HG02981 (cell line): ENCODE measurements at regions not wholly inside any gene's neighbourhood (a gene's known extent, or its start where the extent isn't known, plus 50 kb on each side); places are given as distances from the start of the nearest gene placed in this dataset.
A peak's percentile ranks its signal among the peaks of the same experiment; 100 is the strongest.
"Not testable (repeated sequence)": the region's sequence is repeated elsewhere in the genome, so short reads cannot be mapped to it uniquely, and the experiment has no call there.

Source experiments
- ATAC-seq: cut with Tn5 transposase; IDR thresholded peaks from one replicate; pipeline ENCODE4 v1.9.1; 2021; ENCODE audit warnings: mild to moderate bottlenecking, moderate library complexity; ENCODE audit not compliant: unreplicated experiment

DNA sequence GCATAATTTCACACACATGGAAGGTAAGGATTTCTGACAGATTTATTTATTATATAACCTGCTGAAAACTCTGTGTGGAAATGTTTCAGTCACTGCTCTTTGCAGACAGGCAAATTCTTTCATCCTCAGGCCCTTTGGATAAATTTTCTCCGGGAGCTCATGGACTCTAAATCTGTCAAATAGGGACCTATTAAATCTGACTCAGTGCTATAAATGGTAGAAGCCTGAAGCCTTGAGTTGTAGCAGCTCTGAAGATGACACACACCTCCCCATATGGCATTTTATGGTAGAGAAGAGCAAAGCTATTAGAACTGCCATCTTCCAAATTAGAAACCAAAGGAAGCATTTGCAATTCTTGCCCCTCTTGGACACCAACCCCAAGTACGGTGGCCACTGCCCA is 808.7 kb downstream of the XPNPEP1 start:
- ATAC-seq: no peak

DNA sequence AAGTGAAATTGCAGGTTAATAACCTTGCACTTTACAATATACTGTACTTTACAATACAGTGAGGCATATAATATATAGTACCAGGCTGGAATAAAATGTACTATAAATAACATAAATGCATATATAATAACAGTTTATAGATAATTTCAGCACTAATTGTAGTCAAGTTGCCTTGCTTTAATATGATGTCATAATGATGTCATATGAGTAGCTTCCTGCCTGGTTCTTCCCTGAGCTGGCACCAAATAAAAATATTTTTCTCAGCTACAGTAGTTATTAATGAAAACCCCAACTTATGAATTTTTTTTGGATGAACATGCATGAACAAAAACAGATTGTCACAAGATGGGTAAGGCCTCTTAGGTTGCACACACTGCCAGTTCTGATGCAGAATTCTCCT is 816.7 kb downstream of the XPNPEP1 start:
- ATAC-seq: no peak

DNA sequence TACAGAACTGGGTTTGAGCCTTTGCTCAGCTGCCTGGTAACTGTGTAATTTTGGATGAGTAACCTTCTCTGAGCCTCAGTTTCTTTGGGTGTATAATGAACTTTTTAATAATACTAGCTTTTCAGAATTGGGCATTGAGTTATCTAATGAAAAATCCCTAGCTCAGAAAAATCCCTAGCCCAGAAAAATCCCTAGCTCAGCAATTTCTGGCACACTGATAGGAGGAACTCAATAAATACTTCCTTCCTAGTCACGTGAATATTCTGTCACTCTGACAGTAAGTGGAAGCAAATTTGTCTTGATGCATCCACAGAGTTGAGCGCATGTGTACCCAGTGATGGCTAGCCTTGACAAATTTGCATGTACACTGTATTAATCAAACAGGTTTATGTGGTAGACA is 817.6 kb downstream of the XPNPEP1 start:
- no peak for ATAC-seq

DNA sequence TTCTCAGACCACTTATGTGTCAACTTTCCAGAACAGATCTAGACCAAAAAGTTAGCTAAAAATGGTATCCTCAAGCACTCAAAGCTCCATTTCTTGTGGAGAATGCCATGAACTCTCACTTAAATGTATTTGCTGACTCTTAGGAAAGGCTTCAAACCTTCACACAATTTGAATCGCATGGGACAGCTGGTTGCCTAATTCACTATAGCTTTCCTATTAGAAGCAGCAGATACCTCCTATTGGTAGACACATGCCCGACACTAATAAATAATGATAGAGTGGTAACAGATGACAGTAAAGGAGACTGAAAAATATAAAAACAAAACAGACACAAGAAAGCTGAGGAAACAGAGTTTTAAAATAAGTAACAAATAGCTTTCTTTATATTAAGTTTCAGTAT is 818.5 kb downstream of the XPNPEP1 start:
- no peak for ATAC-seq

DNA sequence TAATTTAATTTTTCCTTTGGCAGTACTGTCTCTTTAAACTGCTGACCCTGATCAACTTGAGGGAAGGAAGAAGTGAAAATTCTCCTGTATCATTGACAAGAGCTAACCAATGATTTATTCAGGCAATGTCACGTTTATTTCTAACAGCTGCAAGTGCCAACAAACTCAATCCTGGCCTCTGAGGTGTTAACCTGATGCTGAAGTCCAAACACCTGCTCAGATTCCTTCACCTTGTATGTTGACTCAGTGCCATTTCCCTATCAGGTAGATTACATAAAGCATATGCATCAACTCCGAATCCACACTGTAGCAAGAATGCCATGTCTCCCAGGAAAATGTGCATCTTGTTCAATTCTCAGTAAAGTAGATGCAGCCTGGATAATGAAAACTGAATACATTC is 820.0 kb downstream of the XPNPEP1 start:
- no peak for ATAC-seq

DNA sequence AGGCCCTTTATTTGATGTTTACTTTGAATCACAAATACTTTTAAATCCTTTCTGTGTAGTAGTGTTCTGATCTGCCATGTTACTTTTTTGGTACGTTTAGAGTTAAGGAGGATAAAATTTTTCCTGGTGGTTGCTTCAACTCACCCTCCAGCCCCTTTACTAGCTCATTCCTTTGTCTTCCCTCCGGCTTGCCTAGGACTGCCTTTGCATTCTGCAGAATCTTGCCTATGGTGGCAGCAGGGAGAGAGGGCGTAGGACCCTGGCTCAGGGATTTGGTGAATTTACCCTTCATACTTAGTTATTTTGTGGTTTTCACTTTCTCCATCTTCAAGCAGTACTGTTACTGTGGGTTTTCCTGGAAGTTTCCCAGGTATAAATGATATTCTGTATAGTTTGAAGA is 833.5 kb downstream of the XPNPEP1 start:
- ATAC-seq: no peak

DNA sequence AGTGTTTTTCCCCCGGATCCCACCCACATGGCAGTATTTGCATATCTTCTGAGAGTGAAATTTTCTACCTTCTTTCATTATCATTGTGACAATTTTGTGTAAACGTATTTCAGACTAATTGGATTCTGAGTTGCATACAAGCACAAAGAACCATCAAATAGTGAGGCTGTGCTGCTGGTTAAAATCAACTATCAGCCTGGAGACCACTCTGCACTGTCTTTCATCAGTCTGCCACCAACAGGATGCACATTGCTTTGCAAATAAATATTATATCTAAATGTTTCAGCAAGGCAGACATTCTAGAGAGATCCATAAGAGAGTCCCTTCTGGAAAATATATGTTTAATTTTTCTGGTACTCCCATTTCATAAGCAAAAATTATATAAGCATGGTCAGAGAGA is 851.8 kb downstream of the XPNPEP1 start:
- ATAC-seq: no peak

DNA sequence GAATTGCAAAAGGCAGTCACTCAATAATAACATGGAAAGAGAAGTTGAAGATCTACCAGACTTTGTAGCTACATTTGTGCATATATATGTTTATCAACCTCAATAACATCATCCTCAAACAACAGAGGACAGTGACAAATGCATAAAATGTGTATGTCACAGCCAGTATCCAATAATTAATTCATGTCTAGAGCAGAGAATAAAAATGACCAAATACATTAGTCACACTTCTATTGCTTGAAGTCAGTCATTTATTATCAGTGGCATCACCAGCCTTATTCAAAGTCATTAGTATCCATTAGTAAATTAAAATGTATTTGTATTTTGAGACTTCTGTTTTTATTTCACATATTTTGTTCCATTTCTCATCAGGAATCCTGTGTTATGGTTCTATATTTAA is 852.8 kb downstream of the XPNPEP1 start:
- no peak for ATAC-seq

DNA sequence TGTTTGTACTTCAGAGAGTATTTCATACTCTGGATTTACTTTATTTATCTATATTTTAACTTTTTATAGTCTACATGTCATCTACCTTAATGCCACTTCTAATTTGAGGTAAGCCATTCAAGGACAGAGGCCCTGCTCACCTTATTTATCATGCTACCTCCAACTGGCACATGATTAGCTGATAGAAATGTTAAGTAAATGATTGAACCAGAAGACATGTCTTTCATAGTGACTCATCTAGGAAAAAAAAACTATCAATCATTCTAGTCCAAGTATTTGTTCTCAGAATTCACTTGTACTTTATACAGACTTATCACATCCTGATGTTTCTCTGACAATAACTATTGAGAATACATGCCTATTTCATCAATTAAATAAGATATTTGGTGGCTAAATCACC is 856.3 kb downstream of the XPNPEP1 start:
- ATAC-seq: no peak

DNA sequence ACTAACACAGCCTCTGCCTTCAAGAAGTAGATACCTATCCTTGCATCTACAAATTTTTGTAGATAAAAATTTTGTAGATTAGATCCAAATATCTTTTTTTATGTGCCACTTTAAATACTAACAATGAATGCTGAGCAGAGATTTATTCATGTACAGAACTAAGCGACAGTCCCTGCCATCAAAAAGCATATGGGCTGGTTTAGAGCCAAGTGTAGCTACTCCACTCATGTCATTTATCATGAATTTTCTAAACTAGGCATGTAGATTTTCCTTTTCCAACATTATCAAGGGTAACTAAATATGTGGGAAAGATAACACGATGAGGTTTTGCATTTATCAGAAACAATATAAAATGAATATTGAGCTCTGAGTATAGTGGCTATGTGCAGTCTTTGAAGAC is 857.5 kb downstream of the XPNPEP1 start:
- no peak for ATAC-seq

DNA sequence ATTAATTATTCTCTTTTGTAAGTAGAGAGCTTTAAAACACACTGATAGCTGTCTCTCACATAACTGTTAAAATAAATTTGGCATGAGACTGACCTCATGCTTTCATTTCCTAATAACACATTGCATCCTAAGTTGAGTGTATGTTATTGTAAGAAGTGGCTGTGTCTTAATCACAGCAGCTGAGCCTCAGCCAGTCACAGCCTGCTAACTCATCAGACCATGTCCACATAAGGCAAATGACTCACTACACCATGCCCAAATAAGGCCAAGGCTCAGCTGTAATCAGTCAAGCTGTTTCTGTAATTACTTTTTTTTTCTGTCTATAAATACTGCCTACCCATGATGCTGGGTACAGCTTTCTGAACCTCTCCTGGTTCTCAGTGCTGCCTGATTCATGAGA is 860.9 kb downstream of the XPNPEP1 start:
- ATAC-seq: peak; percentile 50

DNA sequence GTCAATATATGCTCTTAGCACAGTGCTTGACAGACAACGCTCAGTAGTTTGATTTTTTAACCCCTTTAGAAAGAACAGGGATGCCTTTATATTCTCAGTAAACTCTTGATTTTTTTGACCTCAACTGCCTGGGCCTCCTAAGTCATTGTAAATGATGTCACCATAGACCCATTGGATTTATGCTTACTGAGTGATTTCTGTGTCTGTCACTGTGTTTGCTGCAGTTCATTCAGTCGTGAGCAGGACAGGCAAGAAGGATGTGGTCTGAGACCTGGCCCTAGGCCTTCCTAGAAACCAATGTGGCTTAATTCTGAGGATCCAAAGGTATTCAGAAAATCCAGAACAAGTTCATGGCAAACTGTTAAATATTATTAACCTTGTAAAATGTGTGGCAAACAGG is 868.1 kb downstream of the XPNPEP1 start:
- no peak for ATAC-seq

DNA sequence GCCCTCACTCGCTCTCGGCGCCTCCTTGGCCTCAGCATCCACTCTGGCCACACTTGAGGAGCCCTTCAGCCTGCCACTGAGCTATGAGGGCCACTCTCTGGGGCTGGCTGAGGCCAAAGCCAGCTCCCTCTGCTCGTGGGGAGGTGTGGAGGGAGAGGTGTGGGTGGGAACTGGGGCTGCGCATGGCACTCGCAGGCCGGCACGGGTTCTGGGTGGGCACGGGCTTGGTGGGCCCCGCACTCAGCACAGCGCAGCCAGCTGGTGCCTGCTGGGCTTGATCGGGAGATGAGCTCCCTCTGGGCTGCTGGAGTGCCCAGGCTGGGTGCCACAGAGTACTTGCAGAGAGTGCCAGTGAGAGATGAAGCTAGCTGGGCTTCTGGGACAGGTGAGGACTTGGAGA is 875.5 kb downstream of the XPNPEP1 start:
- no peak for ATAC-seq

DNA sequence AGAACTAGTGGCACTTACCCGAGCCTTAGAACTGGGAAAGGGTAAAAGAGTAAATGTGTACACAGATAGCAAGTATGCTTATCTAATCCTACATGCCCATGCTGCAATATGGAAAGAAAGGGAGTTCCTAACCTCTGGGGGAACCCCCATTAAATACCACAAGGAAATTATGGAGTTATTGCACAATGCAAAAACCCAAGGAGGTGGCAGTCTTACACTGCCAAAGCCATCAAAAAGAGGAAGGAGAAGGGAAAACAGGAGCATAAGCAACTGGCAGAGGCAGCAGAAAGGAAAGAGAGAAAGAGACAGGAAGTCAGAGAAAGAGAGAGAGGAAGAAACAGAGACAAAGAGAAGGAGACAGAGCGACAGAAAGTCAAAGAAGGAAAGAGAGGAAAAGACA is 876.9 kb downstream of the XPNPEP1 start:
- ATAC-seq: not testable (repeated sequence)

DNA sequence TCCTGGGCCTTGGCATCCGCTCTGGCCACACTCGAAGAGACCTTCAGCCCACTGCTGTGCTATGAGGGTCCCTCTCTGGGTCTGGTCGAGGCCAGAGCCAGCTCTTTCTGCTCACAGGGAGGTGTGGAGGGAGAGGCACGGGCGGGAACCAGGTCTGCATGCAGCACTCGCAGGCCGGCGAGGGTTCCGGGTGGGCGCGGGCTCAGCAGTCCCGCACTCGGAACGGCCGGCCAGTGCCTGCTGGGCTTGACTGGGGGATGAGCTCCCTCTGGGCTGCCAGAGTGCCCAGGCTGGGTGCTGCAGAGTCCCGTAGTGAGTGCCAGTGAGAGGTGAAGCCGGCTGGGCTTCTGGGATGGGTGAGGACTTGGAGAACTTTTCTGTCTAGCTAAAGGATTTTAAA is 882.7 kb downstream of the XPNPEP1 start:
- ATAC-seq: no peak

DNA sequence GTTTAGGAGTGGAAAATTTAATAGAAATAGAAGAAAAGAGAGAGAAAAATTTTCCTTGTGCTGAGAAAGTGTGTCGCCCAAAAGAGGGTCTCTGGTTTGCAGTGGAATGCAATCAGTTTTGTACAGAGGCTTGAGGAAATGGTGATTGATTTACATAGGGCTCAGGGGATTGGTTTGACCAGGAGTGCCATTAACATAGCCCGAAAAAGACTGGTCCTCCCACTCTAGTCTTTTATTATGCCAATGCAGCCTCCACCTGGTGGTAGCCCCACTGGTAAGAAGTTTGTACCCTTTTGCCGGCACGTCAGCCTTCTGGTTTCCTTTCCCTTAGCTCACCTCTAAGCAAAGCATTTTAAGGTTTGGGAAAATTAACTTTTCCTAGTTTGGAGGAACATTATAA is 885.3 kb downstream of the XPNPEP1 start:
- no peak for ATAC-seq

DNA sequence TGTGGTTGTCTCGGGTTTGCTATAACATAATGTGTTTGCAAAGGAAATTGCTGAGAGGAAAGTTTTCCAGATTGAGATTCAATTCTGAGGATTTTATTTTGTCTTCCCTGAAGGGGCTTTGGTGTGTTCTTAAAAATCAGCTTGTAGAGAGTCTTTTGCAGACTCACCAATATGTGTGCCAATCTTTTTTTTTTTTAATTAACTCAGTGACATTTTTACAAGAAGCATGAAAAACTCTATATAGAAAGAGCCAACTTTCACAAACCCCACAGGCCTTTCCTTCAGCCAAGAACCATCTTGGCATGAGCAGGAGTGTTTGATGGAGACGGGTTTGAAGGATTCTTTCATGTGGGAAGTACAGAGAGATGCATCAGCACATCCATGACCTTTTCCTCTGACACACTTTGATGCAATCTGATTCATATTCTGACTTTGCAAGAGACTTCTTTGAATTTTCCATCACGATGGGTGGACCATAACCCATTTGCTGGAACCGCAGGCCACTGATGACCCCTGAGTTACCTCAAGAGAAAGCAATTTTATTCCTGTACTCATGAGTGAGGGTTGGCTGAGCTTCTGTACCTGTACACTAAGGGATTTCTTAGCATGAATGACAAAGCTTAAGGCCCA is 892.6 kb downstream of the XPNPEP1 start:
- ATAC-seq: no peak

DNA sequence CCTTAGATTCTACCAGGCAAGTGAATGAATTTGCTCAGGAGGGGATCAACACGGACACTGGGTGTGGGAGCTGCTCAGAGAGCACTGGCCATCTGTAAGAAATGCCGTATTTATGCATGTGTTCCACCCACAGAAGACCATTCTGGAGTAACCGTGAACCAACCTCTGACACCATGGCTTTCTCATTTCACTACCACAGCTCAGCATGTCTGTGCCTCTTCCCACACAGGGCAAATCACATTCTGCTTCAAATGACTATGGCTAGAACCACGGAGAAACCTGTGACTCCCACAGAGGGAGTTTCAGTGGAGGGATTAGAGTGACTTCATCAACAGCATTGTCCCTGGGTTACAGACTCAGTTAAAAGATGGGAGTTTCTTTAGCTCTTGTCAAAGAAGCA is 893.4 kb downstream of the XPNPEP1 start:
- ATAC-seq: no peak

DNA sequence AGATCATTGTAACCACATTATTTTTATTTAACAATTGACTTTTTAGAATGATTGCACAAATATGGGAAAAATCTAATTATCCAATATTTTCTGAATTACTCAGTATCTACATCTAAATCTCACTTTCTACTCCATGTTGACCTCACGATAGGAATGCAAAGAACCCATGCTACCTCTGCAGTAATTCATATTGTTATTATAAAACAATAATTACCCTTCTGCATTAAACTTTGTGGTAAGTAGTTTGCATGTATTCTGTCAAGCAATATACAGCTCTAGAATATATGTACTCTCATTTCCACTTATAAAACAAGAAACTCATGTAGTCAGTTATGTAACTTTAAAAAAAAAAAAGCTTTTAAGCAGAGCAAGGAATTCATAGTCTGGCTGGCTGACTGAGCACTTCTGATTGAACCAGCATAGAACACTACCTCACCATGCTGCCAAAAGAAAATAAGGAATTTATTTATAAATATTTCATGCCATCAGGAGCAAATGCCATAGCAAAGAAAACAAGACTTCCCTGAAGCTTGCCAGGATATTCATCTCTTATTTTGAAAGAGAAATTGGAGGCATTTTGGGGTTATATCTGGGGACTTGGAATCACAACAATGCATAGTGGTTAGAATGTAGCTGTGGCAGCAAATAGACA is 895.7 kb downstream of the XPNPEP1 start:
- ATAC-seq: no peak

DNA sequence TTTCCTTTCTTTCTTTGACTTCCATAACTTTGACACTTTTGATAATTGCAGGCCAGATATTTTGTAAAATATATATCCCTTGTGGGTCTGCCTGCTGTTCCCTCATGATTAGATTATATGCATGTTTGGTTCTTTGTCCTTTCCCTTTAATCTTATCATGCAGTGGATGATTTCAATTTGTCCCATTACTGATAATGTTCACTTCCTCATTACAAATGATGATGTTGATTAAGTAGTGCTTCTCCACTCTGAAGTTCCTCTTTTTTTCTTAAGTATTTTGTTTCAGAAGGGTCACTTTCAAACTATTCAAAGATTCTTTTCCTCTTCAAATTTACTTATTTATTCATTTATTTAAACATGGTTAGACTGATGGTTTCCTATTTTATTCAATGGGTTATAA is 898.1 kb downstream of the XPNPEP1 start:
- ATAC-seq: no peak

DNA sequence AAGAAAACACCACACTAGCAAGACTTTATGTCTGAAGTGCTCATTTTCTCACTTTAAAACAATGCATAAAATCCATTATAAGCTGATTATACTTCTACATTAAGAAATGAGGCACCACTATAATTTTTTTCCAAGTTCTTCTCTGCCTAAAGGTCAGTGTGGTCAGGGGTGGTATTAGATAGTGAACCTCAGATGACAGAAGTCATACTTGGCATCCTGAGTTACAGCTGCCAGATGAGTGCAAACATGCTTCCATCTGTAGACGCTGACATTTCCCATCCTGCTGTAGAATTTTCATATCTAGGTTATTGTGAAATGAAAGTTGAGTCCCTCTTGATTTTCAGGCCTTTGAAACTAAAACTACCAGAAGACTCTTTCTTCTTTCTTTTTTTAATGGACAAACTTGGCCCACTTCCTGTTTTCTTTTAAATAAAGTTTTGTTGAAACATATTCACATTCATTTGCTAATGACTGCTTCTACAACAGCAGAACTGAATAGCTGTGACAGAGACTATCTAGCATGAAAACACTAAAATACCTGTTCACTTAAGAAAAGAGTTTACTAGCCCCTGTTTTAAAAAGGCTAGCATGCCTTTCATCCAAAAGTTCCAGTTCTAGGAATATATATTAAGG is 900.8 kb downstream of the XPNPEP1 start:
- ATAC-seq: no peak

DNA sequence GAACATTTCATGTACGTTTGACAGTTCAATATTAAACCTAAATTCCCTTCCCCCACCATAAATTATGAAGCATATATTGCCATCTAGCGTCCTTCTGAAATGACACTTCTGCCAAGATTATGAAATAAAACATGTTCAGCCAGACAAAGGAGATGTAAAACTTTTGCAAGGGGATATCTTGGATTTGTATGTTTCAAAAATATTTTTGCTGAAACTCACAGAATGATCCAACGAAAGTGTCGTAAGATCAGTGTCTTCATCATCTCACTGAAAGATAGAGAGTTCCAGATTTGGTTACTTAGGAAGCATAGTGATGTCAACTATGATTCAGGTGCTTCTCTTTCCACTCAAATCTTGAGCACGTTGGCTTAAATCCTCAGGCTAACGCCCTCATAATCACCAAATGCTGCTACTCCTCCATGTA is 904.3 kb downstream of the XPNPEP1 start:
- ATAC-seq: no peak

DNA sequence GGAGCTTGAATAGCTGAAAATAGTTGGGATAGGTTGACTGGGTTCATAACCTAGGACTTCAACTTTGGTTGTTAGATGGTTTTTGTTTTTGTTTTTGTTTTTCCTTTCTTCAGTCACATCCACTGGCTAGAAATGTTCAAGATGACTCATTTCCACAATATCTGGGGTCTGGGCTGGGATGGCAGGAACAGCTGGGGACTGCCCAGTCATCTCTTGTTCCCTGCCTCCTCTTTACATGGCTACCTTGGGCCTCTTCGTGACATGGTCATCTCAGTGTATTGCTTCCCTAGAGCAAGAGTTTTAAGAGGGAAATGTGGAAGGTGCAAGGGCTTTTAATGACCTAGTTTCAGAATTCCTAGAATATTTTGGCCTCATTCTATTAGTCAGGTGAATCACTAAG is 915.8 kb downstream of the XPNPEP1 start:
- no peak for ATAC-seq
